ENCODE measurements at regions not wholly inside any gene's neighbourhood (a gene's known extent, or its start where the extent isn't known, plus 50 kb on each side); places are given as distances from the start of the nearest gene placed in this dataset.

- TF ChIP-seq PBX3 (IDR thresholded peaks at IDR 0.05; ENCODE audit: insufficient replicate concordance, low read depth, low read length) (no peak), TCF12 (IDR thresholded peaks at IDR 0.05; ENCODE audit: low read depth, low read length) (no peak)
Observed at GRCh38 chr6:49326347-49326746, 136.7 kb downstream of the MMUT start (continued).

GRCh38 chr6:49325891-49326290 lies 137.2 kb downstream of the MMUT start:
- Histone ChIP-seq H3K79me2 (ENCODE audit: control insufficient read depth, insufficient read depth, low read length) (no peaks in the 10 kb centered on the region), H3K4me1 (ENCODE audit: control insufficient read depth, insufficient read depth, low read length) (no peaks in the 10 kb centered on the region), H3K36me3 (ENCODE audit: control insufficient read depth in 2 of 2, insufficient read depth in 2 of 2, low read length in 1 of 2) (no peaks in the 10 kb centered on the region), H3K27me3 (replicated peaks in 1 of 2; ENCODE audit: control insufficient read depth in 2 of 2, insufficient read depth in 2 of 2, low read length in 1 of 2) (no peaks in the 10 kb centered on the region), H2AFZ (ENCODE audit: control insufficient read depth, low read depth, low read length) (no peak overlapping the region), H3K9ac (ENCODE audit: control insufficient read depth, insufficient read depth, low read length) (no peak overlapping the region), H3K9me3 (replicated peaks; ENCODE audit: control insufficient read depth, insufficient read depth, low read length) (no peaks in the 10 kb centered on the region), H3K4me2 (ENCODE audit: control insufficient read depth, insufficient read depth) (no peak overlapping the region), H3K4me3 (no peak overlapping the region), H3K27ac (ENCODE audit: control insufficient read depth, insufficient read depth) (no peak overlapping the region), H4K20me1 (ENCODE audit: control insufficient read depth, insufficient read depth) (no peaks in the 10 kb centered on the region)
- no TSS peak for BruUV-seq (replicated peaks)
- intact Hi-C loops (cut with micrococcal nuclease; ENCODE audit: unreplicated experiment) (no loop called here), in situ Hi-C loops (cut with MboI) (no loop called here)
- SMC1A ChIA-PET (ENCODE audit: uncharacterized antibody, unreplicated experiment), result no interaction called here
- CTCF ChIA-PET, result no interaction called here
- ATAC-seq (no peak), DNase-seq (ENCODE audit: low read depth, low spot score) (no peak), FAIRE-seq (no peak)
- 0% methylated on average over 1 of the region's 1 CpG for WGBS (ENCODE audit: insufficient coverage, insufficient replicate concordance, low lambda C conversion rate, missing lambda C conversion rate)
- RAD21 ChIA-PET (ENCODE audit: unreplicated experiment), result no interaction called here
- POLR2A ChIA-PET, result no interaction called here
- TF ChIP-seq CEBPZ (IDR thresholded peaks at IDR 0.05; ENCODE audit: low read depth, low read length), result no peak
- no peak for TF ChIP-seq SMC3 (IDR thresholded peaks at IDR 0.05; ENCODE audit: borderline replicate concordance, low read length)
- no peak for TF ChIP-seq SKIL (IDR thresholded peaks at IDR 0.05; ENCODE audit: low read depth, poor library complexity, severe bottlenecking)
- no peak for TF ChIP-seq HDAC6 (IDR thresholded peaks at IDR 0.05; ENCODE audit: unreplicated experiment)
- no peak for TF ChIP-seq ASH2L (IDR thresholded peaks at IDR 0.05; ENCODE audit: borderline replicate concordance, low read depth)
- TF ChIP-seq NFXL1 (IDR thresholded peaks at IDR 0.05; ENCODE audit: borderline replicate concordance), result no peak
- TF ChIP-seq ZBTB11 (CRISPR knock-in tag; IDR thresholded peaks at IDR 0.05), result no peak
- no peak for TF ChIP-seq PKNOX1 (IDR thresholded peaks at IDR 0.05)
- TF ChIP-seq NR2C1 (IDR thresholded peaks at IDR 0.05), result no peak
- no peak for TF ChIP-seq EZH2 (IDR thresholded peaks at IDR 0.05; ENCODE audit: borderline replicate concordance, control insufficient read depth, low read depth, low read length)

All from GM12878 (cell line).